ENCODE measurements at regions not wholly inside any gene's neighbourhood (a gene's known extent, or its start where the extent isn't known, plus 50 kb on each side); places are given as distances from the start of the nearest gene placed in this dataset.

DNA sequence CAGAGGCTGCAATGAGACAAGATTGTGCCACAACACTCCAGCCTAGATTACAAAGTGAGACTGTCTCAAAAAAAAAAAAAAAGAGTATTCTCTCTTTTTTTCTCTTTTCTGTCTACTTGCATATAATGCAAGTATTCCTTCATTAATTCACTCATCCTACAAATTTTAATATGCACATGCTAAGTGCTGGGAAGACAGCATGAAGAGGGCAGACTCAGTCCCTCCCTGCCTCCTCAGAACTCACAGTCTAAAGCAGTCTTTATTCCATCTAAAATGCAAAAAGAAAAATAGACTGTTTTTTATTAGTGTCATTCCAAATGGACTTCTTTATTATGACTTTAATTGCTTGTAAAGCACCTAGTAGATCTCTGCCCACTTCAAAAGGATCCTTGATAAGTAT lies 85.6 kb downstream of the NKX6-1 start:
- H3K27me3 Mint-ChIP-seq (ENCODE audit: unreplicated experiment) = no peaks in the 10 kb centered on the region
- H3K4me3 Mint-ChIP-seq (ENCODE audit: unreplicated experiment) = no peak overlapping the region
- H3K36me3 Mint-ChIP-seq (ENCODE audit: unreplicated experiment) = no peaks in the 10 kb centered on the region
- no peak for DNase-seq
- H3K9me3 Mint-ChIP-seq (ENCODE audit: unreplicated experiment) = no peaks in the 10 kb centered on the region
- no peaks in the 10 kb centered on the region for H3K4me1 Mint-ChIP-seq (ENCODE audit: low read depth, unreplicated experiment)
- no peak for TF ChIP-seq CTCF (IDR thresholded peaks at IDR 0.05; ENCODE audit: partially characterized antibody, unreplicated experiment)
- H3K27ac Mint-ChIP-seq (ENCODE audit: unreplicated experiment) = no peak overlapping the region

DNA sequence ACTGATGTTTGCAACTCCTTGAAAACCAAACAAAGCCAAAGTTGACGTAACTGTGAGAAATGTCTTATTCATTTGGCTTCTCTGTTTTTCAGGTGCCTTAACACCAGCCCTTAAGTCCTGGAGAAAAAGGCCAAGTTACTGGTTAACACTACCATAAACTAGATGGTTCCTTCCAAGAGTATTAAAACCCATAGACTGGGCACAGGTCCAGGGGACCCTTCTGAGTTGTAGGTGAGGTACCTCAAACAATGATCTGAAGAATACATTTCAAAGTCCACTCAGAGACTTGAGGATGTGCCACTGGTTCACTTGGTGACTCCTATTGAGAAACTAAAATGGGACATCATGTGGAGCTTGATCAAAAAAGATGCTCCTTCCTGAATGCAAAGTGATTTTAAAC lies 87.0 kb downstream of the NKX6-1 start:
- TF ChIP-seq CTCF (IDR thresholded peaks at IDR 0.05; ENCODE audit: partially characterized antibody, unreplicated experiment) = no peak
- DNase-seq = no peak
- H3K4me3 Mint-ChIP-seq (ENCODE audit: unreplicated experiment) = no peak overlapping the region
- peaks cover 7% of the 10 kb centered on the region for H3K4me1 Mint-ChIP-seq (ENCODE audit: low read depth, unreplicated experiment)
- H3K36me3 Mint-ChIP-seq (ENCODE audit: unreplicated experiment) = no peaks in the 10 kb centered on the region
- peaks cover 2% of the 10 kb centered on the region for H3K27me3 Mint-ChIP-seq (ENCODE audit: unreplicated experiment)
- no peak overlapping the region for H3K27ac Mint-ChIP-seq (ENCODE audit: unreplicated experiment)
- no peaks in the 10 kb centered on the region for H3K9me3 Mint-ChIP-seq (ENCODE audit: unreplicated experiment)

GRCh38 chr4:84407554-84408407 lies 91.3 kb downstream of the NKX6-1 start:
- H3K9me3 Mint-ChIP-seq (ENCODE audit: unreplicated experiment) = no peaks in the 10 kb centered on the region
- DNase-seq = peak; percentile 35
- H3K36me3 Mint-ChIP-seq (ENCODE audit: unreplicated experiment) = no peaks in the 10 kb centered on the region
- no peak overlapping the region for H3K27ac Mint-ChIP-seq (ENCODE audit: unreplicated experiment)
- no peak for TF ChIP-seq CTCF (IDR thresholded peaks at IDR 0.05; ENCODE audit: partially characterized antibody, unreplicated experiment)
- no peak overlapping the region for H3K4me3 Mint-ChIP-seq (ENCODE audit: unreplicated experiment)
- H3K27me3 Mint-ChIP-seq (ENCODE audit: unreplicated experiment) = peaks cover 2% of the 10 kb centered on the region
- H3K4me1 Mint-ChIP-seq (ENCODE audit: low read depth, unreplicated experiment) = peaks cover 7% of the 10 kb centered on the region

GRCh38 chr4:84403656-84404055 lies 95.4 kb downstream of the NKX6-1 start:
- Mint-ChIP-seq H3K36me3 (ENCODE audit: unreplicated experiment) (no peaks in the 10 kb centered on the region), H3K9me3 (ENCODE audit: unreplicated experiment) (no peaks in the 10 kb centered on the region), H3K4me1 (ENCODE audit: low read depth, unreplicated experiment) (peaks cover 7% of the 10 kb centered on the region), H3K27ac (ENCODE audit: unreplicated experiment) (no peak overlapping the region), H3K27me3 (ENCODE audit: unreplicated experiment) (peaks cover 2% of the 10 kb centered on the region), H3K4me3 (ENCODE audit: unreplicated experiment) (no peak overlapping the region)
- no peak for DNase-seq
- no peak for TF ChIP-seq CTCF (IDR thresholded peaks at IDR 0.05; ENCODE audit: partially characterized antibody, unreplicated experiment)

DNA sequence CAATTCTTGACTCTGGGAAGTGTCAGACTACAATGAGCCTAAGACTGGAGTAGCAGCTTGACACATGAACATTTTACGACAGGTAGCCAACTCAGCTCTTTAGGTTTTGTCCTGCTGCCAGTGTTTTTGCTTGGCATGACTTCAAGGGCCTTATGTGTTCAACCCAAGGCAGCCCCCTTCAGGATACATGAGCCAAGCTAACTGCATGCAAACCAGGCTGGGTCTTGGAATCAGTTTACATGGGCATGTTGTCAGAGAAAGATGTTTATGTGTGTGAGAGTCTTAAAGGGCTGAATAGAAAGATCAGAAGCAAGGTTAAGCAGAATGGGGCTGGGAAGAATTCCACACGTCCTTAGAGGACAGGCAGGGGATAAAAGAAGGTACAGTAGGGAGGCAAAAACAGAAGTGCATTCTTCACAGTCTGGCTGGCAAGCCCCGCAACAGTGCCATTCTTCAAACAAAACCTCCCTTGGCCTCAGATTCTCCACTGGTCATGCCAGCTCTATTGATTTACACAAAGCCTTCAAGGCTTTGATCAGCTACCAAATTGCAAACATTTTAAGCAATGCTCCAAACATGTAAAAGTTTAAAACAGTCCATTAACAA lies 97.3 kb downstream of the NKX6-1 start:
- no peak for DNase-seq
- no peak for TF ChIP-seq CTCF (IDR thresholded peaks at IDR 0.05; ENCODE audit: partially characterized antibody, unreplicated experiment)
- no peak overlapping the region for H3K4me3 Mint-ChIP-seq (ENCODE audit: unreplicated experiment)
- no peaks in the 10 kb centered on the region for H3K9me3 Mint-ChIP-seq (ENCODE audit: unreplicated experiment)
- no peak overlapping the region for H3K27ac Mint-ChIP-seq (ENCODE audit: unreplicated experiment)
- H3K36me3 Mint-ChIP-seq (ENCODE audit: unreplicated experiment) = no peaks in the 10 kb centered on the region
- no peaks in the 10 kb centered on the region for H3K4me1 Mint-ChIP-seq (ENCODE audit: low read depth, unreplicated experiment)
- H3K27me3 Mint-ChIP-seq (ENCODE audit: unreplicated experiment) = no peaks in the 10 kb centered on the region
